Left renal cortex interstitium (tissue), 4 donors: ENCODE measurements at regions not wholly inside any gene's neighbourhood (a gene's known extent, or its start where the extent isn't known, plus 50 kb on each side); places are given as distances from the start of the nearest gene placed in this dataset.
"Not testable (repeated sequence)": the region's sequence is repeated elsewhere in the genome, so short reads cannot be mapped to it uniquely, and the experiment has no call there.

Source experiments
- DNase-seq, 4 donors: peaks; one replicate each; pipeline ENCODE4 v3.0.0-alpha.2; 2013; ENCODE audit warnings: low read depth in 4 of 4, low spot score in 2 of 4, missing footprints in 1 of 4

GRCh38 chr22:16730894-16731293, 94.3 kb downstream of the XKR3 start:
- not testable (repeated sequence) for DNase-seq

- not testable (repeated sequence) for DNase-seq
These were observed 97.7 kb downstream of the XKR3 start for GRCh38 chr22:16727491-16727890.

- DNase-seq, result not testable (repeated sequence)
These were observed 102.0 kb downstream of the XKR3 start for GRCh38 chr22:16723241-16723640.

- DNase-seq, result not testable (repeated sequence)
These were observed 102.6 kb downstream of the XKR3 start for GRCh38 chr22:16722564-16722963.

GRCh38 chr22:16721961-16722360, 103.2 kb downstream of the XKR3 start:
- no peak for DNase-seq

- DNase-seq, result peak in 1 of 4 donors; percentile 7
These were observed 107.3 kb downstream of the XKR3 start for GRCh38 chr22:16717699-16718558.

- DNase-seq, result not testable (repeated sequence)
These were observed 110.6 kb downstream of the XKR3 start for GRCh38 chr22:16714568-16714967.

- not testable (repeated sequence) for DNase-seq
These were observed 109.8 kb upstream of the CCT8L2 start for GRCh38 chr22:16702318-16702870.

GRCh38 chr22:16700390-16700789, 107.8 kb upstream of the CCT8L2 start:
- DNase-seq, result not testable (repeated sequence)

- DNase-seq, result peak; percentile 11 to 53 (median 41)
These were observed 106.7 kb upstream of the CCT8L2 start for GRCh38 chr22:16699326-16699725.

GRCh38 chr22:16697492-16698044, 105.0 kb upstream of the CCT8L2 start:
- DNase-seq, result not testable (repeated sequence)

GRCh38 chr22:16696900-16697299, 104.3 kb upstream of the CCT8L2 start:
- not testable (repeated sequence) for DNase-seq

GRCh38 chr22:16695261-16695660, 102.7 kb upstream of the CCT8L2 start:
- DNase-seq, result no peak

GRCh38 chr22:16693747-16694146, 101.1 kb upstream of the CCT8L2 start:
- not testable (repeated sequence) for DNase-seq

GRCh38 chr22:16689358-16689757, 96.7 kb upstream of the CCT8L2 start:
- DNase-seq, result not testable (repeated sequence)

GRCh38 chr22:16681290-16681689, 88.7 kb upstream of the CCT8L2 start:
- not testable (repeated sequence) for DNase-seq

GRCh38 chr22:16680209-16680899, 87.7 kb upstream of the CCT8L2 start:
- not testable (repeated sequence) for DNase-seq

GRCh38 chr22:16679191-16679834, 86.7 kb upstream of the CCT8L2 start:
- DNase-seq, result not testable (repeated sequence)

GRCh38 chr22:16673433-16673832, 80.8 kb upstream of the CCT8L2 start:
- not testable (repeated sequence) for DNase-seq

GRCh38 chr22:16665610-16666009, 73.0 kb upstream of the CCT8L2 start:
- not testable (repeated sequence) for DNase-seq
